ENCODE measurements at regions not wholly inside any gene's neighbourhood (a gene's known extent, or its start where the extent isn't known, plus 50 kb on each side); places are given as distances from the start of the nearest gene placed in this dataset.

GRCh38 chr1:172770071-172770470 is 111.2 kb downstream of the FASLG start:
- no peak for TF ChIP-seq TAF1 (IDR thresholded peaks at IDR 0.05; ENCODE audit: borderline replicate concordance, insufficient read depth, low read length)
- TF ChIP-seq SIN3A (IDR thresholded peaks at IDR 0.05; ENCODE audit: borderline replicate concordance, insufficient read depth, low read length): no peak
